ENCODE measurements at regions not wholly inside any gene's neighbourhood (a gene's known extent, or its start where the extent isn't known, plus 50 kb on each side); places are given as distances from the start of the nearest gene placed in this dataset.

DNA sequence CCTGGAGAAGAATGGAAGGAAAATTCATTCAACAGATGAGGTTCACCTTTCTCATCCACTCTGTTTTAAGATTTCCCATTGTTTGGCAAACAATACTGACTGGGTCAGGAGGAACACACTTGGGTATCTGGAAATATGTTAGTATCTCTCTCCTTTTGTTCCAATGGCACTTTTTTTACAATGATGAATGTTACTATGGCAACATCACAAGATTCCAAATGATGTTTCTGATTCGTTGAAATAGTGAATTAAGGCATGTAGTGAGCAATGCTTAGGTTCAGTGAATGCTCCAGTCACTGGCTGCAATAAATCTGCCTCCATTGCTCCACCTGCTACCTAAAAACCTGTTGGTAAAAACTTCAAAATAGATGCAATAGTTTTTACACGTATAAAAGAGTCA is 392.8 kb downstream of the DNAH5 start:
- in situ Hi-C loops (cut with HindIII; ENCODE audit: low pct_unique_long_range_greater_than_20kb, low sequenced_read_pairs): no loop called here
- no peak for DNase-seq (ENCODE audit: low read depth in 1 of 2, low spot score in 1 of 2)
- TF ChIP-seq JUND (IDR thresholded peaks at IDR 0.05; ENCODE audit: low read depth): no peak

DNA sequence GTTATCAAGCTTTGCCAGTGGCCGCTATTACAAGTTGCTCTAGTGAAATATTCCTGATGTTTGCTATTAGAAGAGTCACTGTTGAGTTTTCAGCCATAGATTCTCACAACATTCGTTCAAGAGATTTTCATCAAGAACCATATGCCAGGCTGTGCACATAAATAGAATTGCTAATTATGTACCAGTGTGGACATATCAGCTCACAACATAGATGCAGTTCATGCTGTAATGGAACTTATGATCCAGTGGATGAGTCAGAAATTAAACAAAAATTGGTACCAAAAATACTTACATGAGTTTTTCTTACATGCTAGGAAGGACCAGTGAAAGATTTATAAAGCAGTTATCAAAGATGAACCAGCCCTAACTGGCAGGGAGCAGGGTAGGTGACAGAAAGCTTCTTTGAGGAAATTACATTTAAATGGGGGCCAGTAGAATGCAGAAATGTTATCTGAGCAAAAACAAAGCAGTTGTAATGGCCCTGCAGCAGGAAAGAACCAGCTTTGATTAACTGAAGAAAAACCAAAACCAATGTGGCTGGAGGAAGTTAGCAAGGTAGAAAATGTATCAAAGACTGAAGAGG is 404.2 kb downstream of the DNAH5 start:
- TF ChIP-seq JUND (IDR thresholded peaks at IDR 0.05; ENCODE audit: low read depth): no peak
- no peak for DNase-seq (ENCODE audit: low read depth in 1 of 2, low spot score in 1 of 2)
- in situ Hi-C loops (cut with HindIII; ENCODE audit: low pct_unique_long_range_greater_than_20kb, low sequenced_read_pairs): no loop called here

DNA sequence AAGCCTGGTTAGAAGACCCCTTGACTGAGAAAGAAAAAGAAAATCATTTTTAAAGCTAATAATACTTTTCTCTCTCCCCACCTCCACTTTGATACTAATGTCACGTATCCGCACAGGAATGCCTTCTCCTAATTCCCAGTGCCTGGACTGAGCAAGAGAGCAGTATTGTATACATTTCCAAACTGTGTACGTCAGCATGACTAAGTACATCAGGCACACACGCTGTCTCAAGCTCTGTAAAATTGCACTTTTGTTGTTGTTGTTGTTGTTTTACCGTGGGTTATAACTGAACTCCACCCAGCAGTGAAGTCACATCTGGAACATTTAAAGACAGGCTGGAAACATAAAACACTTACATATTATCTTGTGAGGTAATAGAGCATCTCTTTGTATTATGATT is 407.6 kb downstream of the DNAH5 start:
- no peak for DNase-seq (ENCODE audit: low read depth in 1 of 2, low spot score in 1 of 2)
- in situ Hi-C loops (cut with HindIII; ENCODE audit: low pct_unique_long_range_greater_than_20kb, low sequenced_read_pairs): no loop called here
- TF ChIP-seq JUND (IDR thresholded peaks at IDR 0.05; ENCODE audit: low read depth): no peak

DNA sequence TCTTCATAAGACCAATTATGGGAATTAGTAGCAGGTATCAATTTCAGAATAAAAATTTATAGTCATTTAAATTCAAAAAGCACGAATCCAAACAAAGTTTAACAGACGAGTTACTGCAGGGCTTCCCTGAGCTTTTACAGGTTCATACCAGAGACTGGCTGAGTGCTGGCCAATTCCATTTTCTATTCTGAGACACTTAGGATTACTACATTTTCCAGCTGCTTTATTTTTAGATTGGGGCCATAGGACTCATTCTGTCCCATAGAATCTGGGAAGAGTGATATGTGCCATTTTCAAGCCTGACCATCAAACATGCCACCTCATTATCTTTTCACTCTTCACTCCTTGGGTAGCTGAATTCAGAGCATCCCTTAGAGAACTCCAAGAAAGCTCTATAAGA is 410.7 kb downstream of the DNAH5 start:
- TF ChIP-seq JUND (IDR thresholded peaks at IDR 0.05; ENCODE audit: low read depth): no peak
- in situ Hi-C loops (cut with HindIII; ENCODE audit: low pct_unique_long_range_greater_than_20kb, low sequenced_read_pairs): no loop called here
- no peak for DNase-seq (ENCODE audit: low read depth in 1 of 2, low spot score in 1 of 2)

DNA sequence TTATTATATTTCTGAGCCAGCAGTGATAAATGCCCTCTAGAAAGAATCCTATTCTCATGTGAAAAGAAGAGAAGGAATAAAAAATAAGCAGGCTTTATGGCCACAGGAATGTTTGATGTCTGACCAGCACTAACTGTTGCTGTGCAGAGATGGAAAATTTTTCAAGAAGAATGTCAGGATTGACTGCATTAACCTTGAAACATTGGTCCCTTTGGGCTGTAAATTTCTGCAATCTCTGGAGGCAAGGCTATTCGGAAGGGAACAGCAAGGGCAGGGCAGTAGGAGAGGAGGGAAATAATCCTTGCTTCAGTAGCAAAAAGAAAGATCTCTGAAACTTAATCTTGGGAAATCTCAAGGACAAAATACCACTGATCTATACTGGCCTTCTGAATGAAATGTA is 415.2 kb downstream of the DNAH5 start:
- in situ Hi-C loops (cut with HindIII; ENCODE audit: low pct_unique_long_range_greater_than_20kb, low sequenced_read_pairs): no loop called here
- DNase-seq (ENCODE audit: low read depth in 1 of 2, low spot score in 1 of 2): no peak
- TF ChIP-seq JUND (IDR thresholded peaks at IDR 0.05; ENCODE audit: low read depth): no peak

DNA sequence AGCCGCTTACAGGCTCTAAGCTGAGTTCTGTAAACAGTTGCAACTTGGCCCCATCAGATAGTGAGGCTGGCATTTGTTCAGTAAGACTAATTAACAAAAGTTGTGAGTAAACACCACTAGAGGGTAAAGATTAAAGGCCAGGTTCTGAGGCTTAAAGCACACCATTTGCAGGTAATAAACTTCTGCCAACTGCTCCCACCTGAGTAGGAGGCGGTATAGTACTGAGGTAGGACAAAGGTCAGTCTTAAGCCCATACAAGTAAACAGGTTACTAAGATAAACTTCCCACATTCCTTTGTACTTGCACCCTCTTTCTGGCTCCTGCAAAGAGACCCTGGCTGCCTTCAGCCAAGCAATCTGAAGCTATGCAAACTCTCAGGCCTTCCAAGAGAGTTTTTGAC is 419.6 kb downstream of the DNAH5 start:
- TF ChIP-seq JUND (IDR thresholded peaks at IDR 0.05; ENCODE audit: low read depth): no peak
- no peak for DNase-seq (ENCODE audit: low read depth in 1 of 2, low spot score in 1 of 2)

DNA sequence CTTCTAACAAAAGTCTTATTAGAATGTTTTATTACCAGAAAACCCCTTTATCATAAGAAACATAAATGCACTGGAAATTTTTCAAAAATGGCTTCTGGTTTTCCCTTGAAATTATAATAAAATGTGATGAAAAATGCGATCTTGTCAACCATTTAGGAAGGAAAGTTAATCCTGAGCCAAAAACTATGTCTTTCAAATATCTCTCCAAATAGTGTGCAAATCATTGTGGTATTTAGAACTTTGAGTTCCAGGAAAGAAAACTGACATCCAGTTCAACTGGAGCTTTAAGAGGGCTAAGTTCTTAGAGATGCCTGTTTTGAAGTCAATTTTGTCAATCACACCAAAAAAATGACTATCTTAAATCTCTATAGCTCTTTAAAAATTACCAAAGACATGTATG is 425.4 kb downstream of the DNAH5 start:
- no peak for DNase-seq (ENCODE audit: low read depth in 1 of 2, low spot score in 1 of 2)
- in situ Hi-C loops (cut with HindIII; ENCODE audit: low pct_unique_long_range_greater_than_20kb, low sequenced_read_pairs): no loop called here
- no peak for TF ChIP-seq JUND (IDR thresholded peaks at IDR 0.05; ENCODE audit: low read depth)

More for the DNA sequence above, 419.6 kb downstream of the DNAH5 start:
- in situ Hi-C loops (cut with HindIII; ENCODE audit: low pct_unique_long_range_greater_than_20kb, low sequenced_read_pairs): no loop called here

DNA sequence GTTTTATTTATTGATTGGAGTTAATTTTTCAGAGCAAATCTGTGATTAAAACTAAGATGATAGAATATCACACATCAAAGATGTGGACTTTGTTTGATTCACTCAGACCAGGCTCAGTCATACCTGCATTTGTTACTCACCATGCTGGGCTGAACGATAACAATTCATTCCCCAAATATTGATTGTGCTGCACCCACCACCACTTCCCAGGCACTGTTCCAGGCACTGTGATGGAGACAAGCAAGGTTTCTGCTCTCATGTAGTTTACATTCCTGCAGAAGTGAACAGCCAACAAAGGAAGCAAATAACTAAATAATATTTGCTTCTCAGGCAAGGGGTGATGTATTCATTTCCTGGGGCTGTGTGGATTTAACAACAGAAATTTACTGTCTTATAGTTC is 428.3 kb downstream of the DNAH5 start:
- in situ Hi-C loops (cut with HindIII; ENCODE audit: low pct_unique_long_range_greater_than_20kb, low sequenced_read_pairs): no loop called here
- DNase-seq (ENCODE audit: low read depth in 1 of 2, low spot score in 1 of 2): no peak
- no peak for TF ChIP-seq JUND (IDR thresholded peaks at IDR 0.05; ENCODE audit: low read depth)

DNA sequence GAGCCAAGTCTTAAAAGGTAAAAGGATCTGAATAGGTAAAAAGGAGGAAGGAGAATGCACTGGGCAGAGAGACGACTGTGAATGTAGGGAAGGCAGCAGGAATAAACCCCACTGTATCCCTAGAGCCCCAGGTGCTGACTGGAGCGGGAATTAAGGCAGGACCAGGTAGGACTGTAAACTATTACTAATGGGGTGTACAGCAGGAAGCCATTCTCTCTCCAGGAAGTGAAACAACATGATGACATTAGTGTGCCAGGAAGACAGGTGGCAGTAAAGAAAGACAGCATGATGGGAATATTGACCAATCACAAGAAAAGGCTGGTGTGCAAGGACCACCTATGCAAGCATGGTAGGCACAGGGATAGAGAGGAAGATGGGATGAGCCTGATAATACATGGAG is 433.0 kb downstream of the DNAH5 start:
- TF ChIP-seq JUND (IDR thresholded peaks at IDR 0.05; ENCODE audit: low read depth): no peak
- no peak for DNase-seq (ENCODE audit: low read depth in 1 of 2, low spot score in 1 of 2)
- in situ Hi-C loops (cut with HindIII; ENCODE audit: low pct_unique_long_range_greater_than_20kb, low sequenced_read_pairs): no loop called here

DNA sequence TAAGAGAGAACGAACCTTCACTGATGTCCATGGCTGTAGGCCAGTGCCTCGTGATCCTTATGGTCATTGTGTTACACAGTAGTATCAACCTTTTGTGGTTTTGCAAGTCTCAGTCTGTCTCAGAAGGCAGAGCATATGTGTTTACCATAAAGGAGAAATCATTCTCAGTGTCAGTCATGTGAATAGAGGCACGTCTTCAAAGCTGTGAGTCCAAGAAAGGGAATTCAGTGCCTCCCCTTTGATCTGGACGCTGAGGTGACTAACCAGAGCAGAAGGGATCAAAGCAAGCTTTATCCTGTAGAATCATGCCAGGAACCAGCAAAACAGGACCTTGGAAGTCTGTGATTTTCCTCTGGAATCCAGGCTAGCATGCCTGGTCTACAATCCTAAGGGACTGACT is 433.9 kb downstream of the DNAH5 start:
- in situ Hi-C loops (cut with HindIII; ENCODE audit: low pct_unique_long_range_greater_than_20kb, low sequenced_read_pairs): no loop called here
- no peak for DNase-seq (ENCODE audit: low read depth in 1 of 2, low spot score in 1 of 2)
- no peak for TF ChIP-seq JUND (IDR thresholded peaks at IDR 0.05; ENCODE audit: low read depth)

DNA sequence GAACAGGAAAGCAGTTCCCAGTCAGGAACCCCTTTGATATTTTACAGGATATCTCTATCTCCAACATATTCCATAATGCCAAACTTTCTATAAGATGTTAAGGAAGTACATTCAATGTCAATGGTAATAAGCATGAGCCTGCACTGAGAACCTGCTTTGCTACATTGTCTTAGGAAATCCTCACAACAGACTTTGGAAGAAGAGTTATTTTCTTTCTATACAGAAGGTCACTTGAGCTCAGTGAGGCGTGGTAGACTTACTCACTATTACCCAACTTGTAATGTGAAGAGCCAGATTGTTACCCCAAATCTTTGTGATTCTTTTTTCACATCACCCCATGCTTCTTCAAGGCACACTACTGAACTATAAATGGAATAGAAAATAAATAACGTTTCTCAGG is 435.9 kb downstream of the DNAH5 start:
- TF ChIP-seq JUND (IDR thresholded peaks at IDR 0.05; ENCODE audit: low read depth): no peak
- DNase-seq (ENCODE audit: low read depth in 1 of 2, low spot score in 1 of 2): no peak
- in situ Hi-C loops (cut with HindIII; ENCODE audit: low pct_unique_long_range_greater_than_20kb, low sequenced_read_pairs): no loop called here

DNA sequence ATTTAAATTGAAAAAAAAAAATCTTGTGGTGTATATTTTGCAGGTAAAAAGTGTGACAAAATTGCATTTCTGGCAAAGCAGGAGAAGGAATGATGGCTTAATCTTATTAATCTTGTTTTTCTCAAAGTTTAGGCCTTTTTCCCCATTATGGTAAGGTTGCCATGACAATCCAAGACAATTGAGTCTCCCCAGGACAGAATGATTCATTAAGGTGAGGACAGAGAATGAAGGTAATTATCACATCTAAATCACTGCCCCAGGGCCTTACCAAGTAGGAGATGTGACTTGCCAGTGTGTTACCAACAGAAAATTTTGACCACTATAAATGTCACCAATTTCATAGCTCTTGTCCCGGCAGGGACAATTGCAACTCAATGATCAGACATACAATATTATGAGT is 439.2 kb downstream of the DNAH5 start:
- no peak for TF ChIP-seq JUND (IDR thresholded peaks at IDR 0.05; ENCODE audit: low read depth)
- no peak for DNase-seq (ENCODE audit: low read depth in 1 of 2, low spot score in 1 of 2)
- in situ Hi-C loops (cut with HindIII; ENCODE audit: low pct_unique_long_range_greater_than_20kb, low sequenced_read_pairs): no loop called here

DNA sequence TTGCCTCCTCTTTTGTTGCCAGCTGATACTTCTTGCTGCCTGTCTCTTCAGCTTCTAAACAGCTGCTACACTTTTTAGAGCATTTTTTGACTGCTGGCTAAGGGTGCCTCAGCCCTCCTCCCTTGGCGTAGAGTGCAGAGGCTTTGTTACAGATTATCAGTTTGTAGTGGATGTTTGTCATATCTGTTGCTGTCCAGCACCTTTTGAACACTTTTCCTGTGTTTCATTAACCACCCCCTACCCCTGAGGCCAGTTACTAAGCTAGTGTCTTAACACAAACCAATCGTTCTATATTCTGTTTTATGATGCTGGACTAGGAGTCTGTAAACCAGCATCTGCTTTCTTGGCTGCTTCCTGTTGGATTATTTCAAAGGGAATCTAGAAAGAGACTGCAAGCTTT is 441.5 kb downstream of the DNAH5 start:
- in situ Hi-C loops (cut with HindIII; ENCODE audit: low pct_unique_long_range_greater_than_20kb, low sequenced_read_pairs): no loop called here

DNA sequence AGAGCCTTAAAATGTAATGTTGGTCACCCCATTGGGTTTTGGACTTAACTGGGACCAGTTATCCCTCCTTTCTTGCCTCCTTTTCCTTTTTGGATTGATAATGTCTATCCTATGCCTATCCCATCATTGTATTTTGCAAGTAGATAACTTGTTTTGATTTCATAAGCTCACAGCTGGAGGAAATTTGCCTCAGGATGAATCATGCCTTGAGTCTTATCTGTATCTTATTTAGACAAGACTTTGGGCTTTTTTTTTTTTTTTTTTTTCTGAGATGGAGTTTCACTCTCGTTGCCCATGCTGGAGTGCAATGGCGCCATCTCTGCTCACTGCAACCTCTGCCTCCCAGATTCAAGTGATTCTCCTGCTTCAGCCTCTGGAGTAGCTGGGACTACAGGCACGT is 443.3 kb downstream of the DNAH5 start:
- TF ChIP-seq JUND (IDR thresholded peaks at IDR 0.05; ENCODE audit: low read depth): no peak
- no peak for DNase-seq (ENCODE audit: low read depth in 1 of 2, low spot score in 1 of 2)
- in situ Hi-C loops (cut with HindIII; ENCODE audit: low pct_unique_long_range_greater_than_20kb, low sequenced_read_pairs): no loop called here

More for the DNA sequence above, 441.5 kb downstream of the DNAH5 start:
- no peak for TF ChIP-seq JUND (IDR thresholded peaks at IDR 0.05; ENCODE audit: low read depth)
- no peak for DNase-seq (ENCODE audit: low read depth in 1 of 2, low spot score in 1 of 2)

All from T47D (cell line).